Prostate gland (tissue), 2 donors: ENCODE measurements at regions not wholly inside any gene's neighbourhood (a gene's known extent, or its start where the extent isn't known, plus 50 kb on each side); places are given as distances from the start of the nearest gene placed in this dataset.

Experiments used
- POLR2A ChIP-seq: fragments of 450-650 bp; IDR thresholded peaks from one replicate; pipeline ENCODE4 v1.6.1; 2016; ENCODE audit warnings: antibody characterized with exemption, mild to moderate bottlenecking
- TF ChIP-seq, protein P1 (sequence below), 4 experiments: fragments of 200-600 bp in 2 of 4; fragments of 450-650 bp in 2 of 4; sonication (generic) in 2 of 4; IDR thresholded peaks; 1 replicate in 3 of 4; 2 replicates in 1 of 4; pipeline ENCODE4 v1.5.1; 2016 to 2019; ENCODE audit warnings: antibody characterized with exemption in 4 of 4, mild to moderate bottlenecking in 2 of 4, moderate library complexity in 2 of 4

DNA sequence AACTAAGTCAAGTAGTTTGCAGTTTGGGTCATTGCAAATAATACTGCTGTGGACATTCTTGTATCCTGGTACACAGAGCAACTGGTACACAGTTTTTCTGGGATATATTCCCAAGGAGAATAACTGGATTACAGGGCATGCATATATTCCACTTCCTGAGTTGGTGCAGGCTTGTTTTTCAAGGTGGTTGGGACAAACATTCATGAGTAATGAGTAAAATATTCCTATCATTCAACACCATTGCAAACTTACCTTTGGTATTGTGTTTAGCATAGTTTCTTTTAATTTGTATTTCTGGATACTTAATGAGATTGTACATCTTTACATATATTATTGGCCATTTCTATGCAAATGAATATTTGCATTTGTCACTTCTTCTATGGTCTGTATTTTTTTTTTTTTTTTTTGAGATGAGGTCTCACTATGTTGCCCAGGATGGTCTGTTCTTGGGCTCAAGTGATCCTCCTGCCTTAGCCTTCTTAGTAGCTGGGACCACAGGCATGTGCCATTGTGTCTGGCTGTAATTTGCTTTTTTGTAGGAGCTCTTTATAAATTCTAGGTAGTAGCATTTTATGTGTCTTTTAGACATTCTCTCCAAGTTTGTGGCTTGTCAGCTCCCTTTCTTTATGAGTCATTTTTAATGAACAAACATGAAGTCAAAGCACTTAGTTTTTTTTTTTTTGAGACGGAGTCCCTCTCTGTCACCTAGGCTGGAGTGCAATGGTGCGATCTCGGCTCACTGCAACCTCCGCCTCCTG is 158.7 kb downstream of the SOX4 start:
- TF ChIP-seq, protein P1, sequence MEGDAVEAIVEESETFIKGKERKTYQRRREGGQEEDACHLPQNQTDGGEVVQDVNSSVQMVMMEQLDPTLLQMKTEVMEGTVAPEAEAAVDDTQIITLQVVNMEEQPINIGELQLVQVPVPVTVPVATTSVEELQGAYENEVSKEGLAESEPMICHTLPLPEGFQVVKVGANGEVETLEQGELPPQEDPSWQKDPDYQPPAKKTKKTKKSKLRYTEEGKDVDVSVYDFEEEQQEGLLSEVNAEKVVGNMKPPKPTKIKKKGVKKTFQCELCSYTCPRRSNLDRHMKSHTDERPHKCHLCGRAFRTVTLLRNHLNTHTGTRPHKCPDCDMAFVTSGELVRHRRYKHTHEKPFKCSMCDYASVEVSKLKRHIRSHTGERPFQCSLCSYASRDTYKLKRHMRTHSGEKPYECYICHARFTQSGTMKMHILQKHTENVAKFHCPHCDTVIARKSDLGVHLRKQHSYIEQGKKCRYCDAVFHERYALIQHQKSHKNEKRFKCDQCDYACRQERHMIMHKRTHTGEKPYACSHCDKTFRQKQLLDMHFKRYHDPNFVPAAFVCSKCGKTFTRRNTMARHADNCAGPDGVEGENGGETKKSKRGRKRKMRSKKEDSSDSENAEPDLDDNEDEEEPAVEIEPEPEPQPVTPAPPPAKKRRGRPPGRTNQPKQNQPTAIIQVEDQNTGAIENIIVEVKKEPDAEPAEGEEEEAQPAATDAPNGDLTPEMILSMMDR (IDR thresholded peaks at IDR 0.05) = no peak
- TF ChIP-seq POLR2A = no peak
